ENCODE measurements at regions not wholly inside any gene's neighbourhood (a gene's known extent, or its start where the extent isn't known, plus 50 kb on each side); places are given as distances from the start of the nearest gene placed in this dataset.

GRCh38 chr12:69087986-69088385 lies 151.4 kb upstream of the CPSF6 start:
- no peaks in the 10 kb centered on the region for H3K9me2 ChIP-seq (ENCODE audit: insufficient read depth, low read length)
- no peak overlapping the region for H3K9ac ChIP-seq (ENCODE audit: low read length)
- H3K27me3 ChIP-seq (ENCODE audit: insufficient read depth, low read depth, low read length) = no peaks in the 10 kb centered on the region
- H2AFZ ChIP-seq (ENCODE audit: low read depth, low read length) = no peak overlapping the region
- no peaks in the 10 kb centered on the region for H3K79me2 ChIP-seq (replicated peaks; ENCODE audit: insufficient read depth, low read length)
- no peaks in the 10 kb centered on the region for H3K9me3 ChIP-seq (ENCODE audit: low read length)
- no peak overlapping the region for H3K27ac ChIP-seq (ENCODE audit: low read length)
- H3F3A ChIP-seq (ENCODE audit: insufficient read depth, low read length, poor library complexity, severe bottlenecking) = no peaks in the 10 kb centered on the region
- no peaks in the 10 kb centered on the region for H4K20me1 ChIP-seq (ENCODE audit: insufficient read depth)
- TF ChIP-seq RAD21 (conservative IDR thresholded peaks at IDR 0.05) (no peak), MXI1 (conservative IDR thresholded peaks at IDR 0.05; ENCODE audit: poor library complexity, severe bottlenecking) (no peak)
- H3K4me2 ChIP-seq (ENCODE audit: low read length) = no peak overlapping the region
- H3K36me3 ChIP-seq (ENCODE audit: insufficient read depth, low read length) = no peaks in the 10 kb centered on the region
- no peak overlapping the region for H3K4me3 ChIP-seq (ENCODE audit: low read length)

DNA sequence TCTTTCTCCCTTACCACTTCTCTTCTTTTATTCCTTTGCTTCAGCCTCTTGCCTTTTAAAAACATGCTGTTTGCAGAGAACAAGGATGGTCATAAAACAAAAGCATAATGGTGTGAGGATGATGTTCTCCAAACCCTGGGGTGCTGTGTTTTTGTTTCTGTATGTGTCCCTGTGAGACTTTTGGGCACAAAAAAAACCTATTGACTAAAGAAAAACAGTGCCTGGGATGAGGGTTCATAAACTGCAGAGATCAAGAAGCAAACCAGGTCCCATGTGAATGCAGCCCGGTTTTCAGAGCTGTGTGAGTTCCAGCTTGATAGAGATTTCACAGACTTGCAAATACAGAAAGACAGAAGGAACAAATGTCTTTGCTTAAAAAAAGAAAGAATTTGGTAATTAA lies 148.6 kb upstream of the CPSF6 start:
- Histone ChIP-seq H3K4me3 (ENCODE audit: low read length) (no peak overlapping the region), H3K9me3 (ENCODE audit: low read length) (no peaks in the 10 kb centered on the region), H3K9ac (ENCODE audit: low read length) (no peak overlapping the region), H3K27me3 (ENCODE audit: insufficient read depth, low read depth, low read length) (no peaks in the 10 kb centered on the region), H3F3A (ENCODE audit: insufficient read depth, low read length, poor library complexity, severe bottlenecking) (no peaks in the 10 kb centered on the region), H2AFZ (ENCODE audit: low read depth, low read length) (no peak overlapping the region), H3K27ac (ENCODE audit: low read length) (no peak overlapping the region), H4K20me1 (ENCODE audit: insufficient read depth) (no peaks in the 10 kb centered on the region), H3K36me3 (ENCODE audit: insufficient read depth, low read length) (no peaks in the 10 kb centered on the region), H3K9me2 (ENCODE audit: insufficient read depth, low read length) (no peaks in the 10 kb centered on the region), H3K79me2 (replicated peaks; ENCODE audit: insufficient read depth, low read length) (no peaks in the 10 kb centered on the region), H3K4me2 (ENCODE audit: low read length) (no peak overlapping the region)
- TF ChIP-seq RAD21 (conservative IDR thresholded peaks at IDR 0.05) (no peak), EP300 (conservative IDR thresholded peaks at IDR 0.05; ENCODE audit: poor library complexity, severe bottlenecking) (no peak), MXI1 (conservative IDR thresholded peaks at IDR 0.05; ENCODE audit: poor library complexity, severe bottlenecking) (no peak), SMC3 (conservative IDR thresholded peaks at IDR 0.05; ENCODE audit: poor library complexity) (no peak), EZH2 (IDR thresholded peaks at IDR 0.05; ENCODE audit: borderline replicate concordance, insufficient read depth, low read length, poor library complexity, severe bottlenecking) (no peak), CTCF (IDR thresholded peaks at IDR 0.05; ENCODE audit: poor library complexity, severe bottlenecking) (no peak), TAF1 (IDR thresholded peaks at IDR 0.05; ENCODE audit: low read depth) (no peak), POLR2AphosphoS5 (IDR thresholded peaks at IDR 0.05) (no peak)
- TF ChIP-seq, protein P1, sequence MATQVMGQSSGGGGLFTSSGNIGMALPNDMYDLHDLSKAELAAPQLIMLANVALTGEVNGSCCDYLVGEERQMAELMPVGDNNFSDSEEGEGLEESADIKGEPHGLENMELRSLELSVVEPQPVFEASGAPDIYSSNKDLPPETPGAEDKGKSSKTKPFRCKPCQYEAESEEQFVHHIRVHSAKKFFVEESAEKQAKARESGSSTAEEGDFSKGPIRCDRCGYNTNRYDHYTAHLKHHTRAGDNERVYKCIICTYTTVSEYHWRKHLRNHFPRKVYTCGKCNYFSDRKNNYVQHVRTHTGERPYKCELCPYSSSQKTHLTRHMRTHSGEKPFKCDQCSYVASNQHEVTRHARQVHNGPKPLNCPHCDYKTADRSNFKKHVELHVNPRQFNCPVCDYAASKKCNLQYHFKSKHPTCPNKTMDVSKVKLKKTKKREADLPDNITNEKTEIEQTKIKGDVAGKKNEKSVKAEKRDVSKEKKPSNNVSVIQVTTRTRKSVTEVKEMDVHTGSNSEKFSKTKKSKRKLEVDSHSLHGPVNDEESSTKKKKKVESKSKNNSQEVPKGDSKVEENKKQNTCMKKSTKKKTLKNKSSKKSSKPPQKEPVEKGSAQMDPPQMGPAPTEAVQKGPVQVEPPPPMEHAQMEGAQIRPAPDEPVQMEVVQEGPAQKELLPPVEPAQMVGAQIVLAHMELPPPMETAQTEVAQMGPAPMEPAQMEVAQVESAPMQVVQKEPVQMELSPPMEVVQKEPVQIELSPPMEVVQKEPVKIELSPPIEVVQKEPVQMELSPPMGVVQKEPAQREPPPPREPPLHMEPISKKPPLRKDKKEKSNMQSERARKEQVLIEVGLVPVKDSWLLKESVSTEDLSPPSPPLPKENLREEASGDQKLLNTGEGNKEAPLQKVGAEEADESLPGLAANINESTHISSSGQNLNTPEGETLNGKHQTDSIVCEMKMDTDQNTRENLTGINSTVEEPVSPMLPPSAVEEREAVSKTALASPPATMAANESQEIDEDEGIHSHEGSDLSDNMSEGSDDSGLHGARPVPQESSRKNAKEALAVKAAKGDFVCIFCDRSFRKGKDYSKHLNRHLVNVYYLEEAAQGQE (IDR thresholded peaks at IDR 0.05; ENCODE audit: borderline replicate concordance) = no peak

Measured in neural cell (in vitro differentiated cells).